GM18499 (cell line): ENCODE measurements at regions not wholly inside any gene's neighbourhood (a gene's known extent, or its start where the extent isn't known, plus 50 kb on each side); places are given as distances from the start of the nearest gene placed in this dataset.

ENCODE experiments used
- ATAC-seq: cut with Tn5 transposase; IDR thresholded peaks from one replicate; pipeline ENCODE4 v1.9.1; 2021; ENCODE audit warnings: moderate number of reproducible peaks; ENCODE audit not compliant: insufficient read depth, unreplicated experiment

DNA sequence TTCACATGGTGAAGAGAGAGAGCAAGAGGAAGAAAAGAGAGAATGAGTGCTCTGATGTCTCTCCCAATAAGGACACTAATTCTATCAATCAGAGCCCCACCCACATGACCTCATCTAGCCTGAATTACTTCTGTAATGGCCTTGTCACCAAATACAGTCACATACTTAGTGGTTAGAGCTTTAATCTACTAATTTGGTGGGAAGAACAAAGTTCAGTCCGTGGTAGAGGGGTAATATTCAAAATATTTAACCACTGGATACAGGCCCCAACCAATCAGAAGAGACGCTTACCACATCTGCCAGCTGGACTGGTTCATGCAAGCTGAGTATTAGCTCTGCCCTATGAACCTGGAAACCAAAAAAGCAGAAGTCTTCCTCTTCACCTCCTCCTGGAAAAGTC is 336.3 kb upstream of the NFE2L3 start:
- no peak for ATAC-seq

DNA sequence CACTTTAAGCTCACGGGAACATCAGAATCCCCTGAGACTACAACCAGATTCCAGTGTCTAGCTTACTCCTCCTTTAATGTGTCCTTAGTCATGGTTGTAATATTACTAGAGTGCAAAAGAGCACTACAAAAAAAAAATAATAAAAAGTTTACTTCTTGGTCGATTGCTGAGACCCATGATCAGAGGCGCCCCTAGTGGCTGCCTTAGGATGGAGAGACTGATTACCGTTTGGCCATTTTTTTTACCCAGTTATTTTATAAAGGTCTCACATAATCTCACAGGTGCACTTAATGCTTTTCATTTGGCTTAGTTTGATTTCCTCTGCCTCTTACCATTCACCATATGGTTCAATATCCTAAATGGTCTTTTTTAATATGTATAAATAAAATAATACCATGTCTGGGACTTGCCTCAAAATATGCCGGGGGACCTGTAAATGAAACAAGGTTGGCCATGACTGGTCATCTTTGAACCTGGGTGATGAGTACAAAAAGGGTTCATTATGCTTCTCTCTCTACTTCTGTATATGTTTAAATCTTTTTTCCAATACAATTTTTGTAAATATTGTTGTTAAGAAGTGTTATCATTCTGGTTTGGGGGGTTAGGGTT is 331.5 kb upstream of the NFE2L3 start:
- ATAC-seq, result no peak

DNA sequence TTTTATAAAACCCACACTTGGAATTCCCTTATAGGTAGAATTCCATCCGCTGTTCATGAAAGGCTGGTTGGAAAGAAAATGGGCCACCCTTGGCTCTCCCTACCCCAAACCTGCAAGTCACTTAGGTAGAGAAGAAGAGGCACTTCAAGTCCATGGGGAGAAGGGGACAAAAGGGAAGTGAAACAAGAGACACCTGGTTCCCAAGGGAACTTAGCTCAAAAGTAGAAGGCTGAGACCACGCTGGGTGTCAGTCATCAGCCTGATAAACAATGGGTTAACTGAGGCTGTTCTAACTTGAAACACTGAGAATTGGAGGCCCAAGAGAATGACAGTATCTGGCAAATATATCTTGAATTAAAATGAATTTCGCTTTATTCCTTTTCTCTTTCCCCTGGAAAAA is 330.8 kb upstream of the NFE2L3 start:
- no peak for ATAC-seq

DNA sequence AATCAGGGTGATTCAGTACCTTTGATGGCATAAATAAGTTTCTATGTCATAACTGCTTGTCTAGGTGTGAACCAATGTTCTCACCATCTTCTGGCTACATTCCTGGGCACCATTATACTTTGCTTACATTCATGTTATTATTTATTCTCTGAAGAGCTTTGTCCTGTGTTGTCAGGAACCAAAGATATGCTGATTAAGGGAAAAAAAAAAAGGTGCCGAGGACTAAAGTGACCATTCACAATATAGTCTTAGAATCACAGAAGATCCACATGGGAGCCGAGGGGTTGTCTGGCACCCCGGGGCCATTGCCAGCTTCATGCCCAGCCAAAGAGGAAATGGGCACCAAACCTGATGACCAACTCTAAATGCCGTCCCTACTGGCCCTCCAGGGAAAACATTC is 329.2 kb upstream of the NFE2L3 start:
- ATAC-seq, result no peak

DNA sequence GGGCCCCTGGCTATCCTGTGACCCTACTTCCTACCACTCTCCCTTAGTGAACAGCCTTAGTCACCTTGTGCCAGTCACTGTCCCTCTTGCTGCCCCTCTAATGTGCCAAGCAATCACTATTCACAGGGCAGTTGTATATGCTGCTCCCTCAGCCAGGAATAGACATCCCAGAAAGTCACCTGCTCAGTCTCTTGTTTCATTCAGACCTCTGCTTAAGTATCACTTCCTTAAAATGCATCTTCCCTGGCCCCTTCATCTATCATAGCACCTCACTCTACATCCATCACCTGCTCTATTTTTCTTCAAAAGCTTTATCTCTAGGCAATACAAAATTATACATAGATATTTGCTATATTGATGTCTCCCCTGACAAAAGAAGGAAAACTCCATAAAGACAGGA is 328.4 kb upstream of the NFE2L3 start:
- ATAC-seq, result no peak

DNA sequence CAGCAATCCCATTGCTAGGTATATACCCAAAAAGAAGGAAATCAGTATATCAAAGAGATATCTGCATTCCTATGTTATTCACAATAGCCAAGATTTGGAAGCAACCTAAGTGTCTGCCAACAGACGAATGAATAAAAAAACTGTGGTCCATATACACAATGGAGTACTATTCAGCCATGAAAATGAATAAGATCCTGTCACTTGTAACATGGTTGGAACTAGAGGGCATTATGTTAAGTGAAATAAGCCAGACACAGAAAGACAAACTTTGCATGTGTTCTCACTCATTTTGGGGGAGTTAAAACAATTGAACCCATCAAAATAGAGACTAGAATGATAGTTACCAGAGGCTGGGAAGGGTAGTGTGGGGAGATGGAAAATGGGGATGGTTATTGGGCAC is 323.5 kb upstream of the NFE2L3 start:
- ATAC-seq, result no peak

DNA sequence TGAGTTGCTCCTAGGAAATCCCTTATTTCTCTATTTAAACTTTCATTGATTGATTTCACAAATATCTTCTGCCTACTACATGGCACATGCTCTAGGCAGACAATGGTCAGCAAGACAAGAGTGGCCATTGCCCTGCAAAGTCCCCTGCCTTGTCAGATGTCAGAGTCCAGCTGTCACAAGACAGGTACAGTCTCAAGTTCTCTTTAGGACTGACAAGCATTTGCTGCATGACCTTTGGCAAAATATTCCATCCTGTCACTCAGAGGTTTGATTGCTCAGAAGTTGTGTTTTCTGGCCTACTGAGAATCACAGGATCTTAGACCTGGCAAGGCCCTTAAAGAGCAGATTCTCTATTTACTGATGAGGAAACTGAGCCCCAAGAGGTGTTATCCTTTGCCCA is 322.3 kb upstream of the NFE2L3 start:
- ATAC-seq, result no peak

DNA sequence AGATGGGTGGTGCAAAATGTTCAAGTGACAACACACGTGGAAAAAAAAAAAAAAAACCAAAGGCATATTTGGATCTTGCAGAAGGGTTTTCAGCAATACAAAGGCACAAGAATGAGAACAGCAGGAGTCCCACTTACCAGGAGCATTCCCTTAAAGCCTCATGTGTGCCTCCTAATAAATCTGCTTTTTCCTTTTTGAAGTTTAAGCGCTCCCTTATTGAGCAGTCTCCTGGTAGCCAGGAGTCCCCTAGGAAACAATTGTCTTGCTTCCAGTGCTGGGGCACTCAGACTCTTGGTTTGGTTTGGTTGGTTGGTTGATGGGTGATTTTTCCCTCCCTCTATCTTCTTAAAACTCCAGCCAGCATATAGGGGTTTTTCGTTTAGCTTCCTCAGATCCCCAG is 321.8 kb upstream of the NFE2L3 start:
- no peak for ATAC-seq

DNA sequence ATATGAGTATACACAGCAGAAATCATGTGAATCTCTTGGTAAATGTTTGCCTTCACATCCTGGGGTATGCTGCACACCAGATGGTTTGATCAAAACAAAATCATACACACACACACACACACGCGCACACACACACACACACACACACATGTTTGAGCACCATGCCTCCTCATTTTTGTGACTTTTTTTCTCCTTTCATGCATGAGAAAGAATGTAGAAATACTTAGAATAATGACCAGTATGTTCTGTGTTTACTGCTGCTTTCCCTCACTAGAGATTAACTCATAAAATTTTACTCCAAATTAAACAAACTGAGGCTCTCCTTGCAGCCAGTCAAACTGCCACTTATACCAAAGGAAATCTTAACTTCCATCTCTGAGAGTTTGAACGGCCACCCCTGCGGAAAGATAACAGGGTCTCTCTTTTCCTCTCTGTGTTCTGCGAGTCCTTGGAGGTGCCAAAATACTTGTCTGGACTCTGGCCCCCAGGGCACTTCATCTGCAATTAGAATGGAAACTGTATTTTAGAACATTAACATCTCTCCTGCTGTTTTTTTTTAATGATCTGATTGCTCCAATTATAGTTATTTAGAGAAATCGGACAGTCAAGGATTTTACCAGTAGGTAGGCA is 320.8 kb upstream of the NFE2L3 start:
- no peak for ATAC-seq

DNA sequence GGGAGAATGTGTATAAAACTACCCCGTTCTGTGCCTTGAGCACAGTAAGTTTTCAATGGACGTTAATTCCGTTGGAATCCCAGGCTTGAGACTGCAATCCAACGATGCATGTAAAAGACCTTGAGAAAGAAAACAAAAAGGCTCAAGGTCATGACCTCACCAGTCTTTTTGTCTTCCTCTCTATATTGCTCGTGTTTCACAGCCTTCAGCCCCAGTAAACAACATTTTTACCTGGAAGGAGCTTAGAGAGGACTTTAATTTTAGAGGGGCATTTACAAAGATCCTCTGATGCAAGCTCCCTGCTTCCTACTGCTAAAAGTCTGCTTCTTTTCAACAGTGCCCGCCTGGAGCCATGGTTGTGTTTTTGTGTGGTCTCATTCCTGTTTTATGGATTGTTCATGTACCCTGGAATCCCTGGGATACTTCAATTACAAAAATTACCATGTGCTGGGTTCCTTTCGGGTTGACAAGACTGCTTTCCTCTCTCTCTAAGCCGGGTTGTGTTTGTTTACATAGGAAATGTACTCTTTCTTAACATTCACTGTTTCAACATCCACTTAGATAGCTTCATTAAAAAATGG is 320.1 kb upstream of the NFE2L3 start:
- ATAC-seq, result no peak

DNA sequence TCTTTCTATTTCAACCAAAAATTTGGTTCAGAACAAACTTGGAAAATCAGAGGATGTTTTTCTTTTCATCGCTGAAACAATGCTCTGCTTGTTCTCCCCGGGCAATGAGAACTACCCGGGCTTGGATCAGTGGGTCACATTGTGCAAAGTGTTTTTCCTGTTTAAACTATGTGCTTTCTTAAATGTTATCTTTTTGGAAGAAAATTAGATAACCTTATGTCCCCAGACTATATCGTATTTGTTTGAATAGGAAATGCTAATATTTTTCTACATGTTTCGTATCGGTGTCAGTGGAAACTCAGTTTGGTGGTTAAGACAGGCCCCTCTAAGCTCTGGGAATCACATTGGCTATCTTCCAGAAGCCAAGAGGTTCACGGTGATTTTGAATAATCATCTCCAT is 319.5 kb upstream of the NFE2L3 start:
- ATAC-seq, result no peak

DNA sequence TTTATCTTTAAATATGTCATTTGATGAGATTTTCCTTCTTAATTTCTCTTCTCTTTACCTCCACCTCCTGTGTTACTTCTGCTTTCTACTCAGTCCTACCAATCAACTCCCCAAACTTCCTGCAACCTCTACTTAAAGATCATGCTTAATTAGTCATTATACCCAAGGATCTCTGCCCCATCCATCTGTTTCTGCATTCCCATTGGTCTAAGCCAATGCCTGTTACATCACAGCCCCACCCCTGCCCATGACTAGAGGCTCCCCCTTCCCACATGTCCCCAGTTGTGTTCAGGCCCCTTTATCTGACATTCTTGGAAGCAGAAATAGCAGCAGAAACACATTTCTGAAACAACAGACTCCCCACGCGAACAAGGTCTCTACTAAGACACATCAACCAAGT is 319.1 kb upstream of the NFE2L3 start:
- no peak for ATAC-seq

DNA sequence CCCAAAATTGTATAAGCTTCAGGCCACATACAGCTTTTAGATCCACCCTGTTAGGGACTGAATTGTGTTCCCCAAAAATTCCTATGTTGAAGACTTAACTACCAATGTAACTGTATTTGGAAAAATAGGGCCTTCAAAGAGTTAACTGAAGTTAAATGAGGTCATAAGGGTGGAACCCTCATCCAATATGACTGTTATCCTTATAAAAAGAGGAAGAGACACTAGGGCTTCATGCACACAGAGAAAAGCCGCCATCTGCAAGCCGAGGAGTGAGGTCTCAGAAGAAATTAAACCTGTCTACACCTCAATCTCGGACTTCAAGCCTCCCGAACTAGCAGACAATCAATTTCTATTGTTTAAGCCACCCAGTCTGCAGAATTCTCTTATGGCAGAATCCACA is 317.9 kb upstream of the NFE2L3 start:
- no peak for ATAC-seq

DNA sequence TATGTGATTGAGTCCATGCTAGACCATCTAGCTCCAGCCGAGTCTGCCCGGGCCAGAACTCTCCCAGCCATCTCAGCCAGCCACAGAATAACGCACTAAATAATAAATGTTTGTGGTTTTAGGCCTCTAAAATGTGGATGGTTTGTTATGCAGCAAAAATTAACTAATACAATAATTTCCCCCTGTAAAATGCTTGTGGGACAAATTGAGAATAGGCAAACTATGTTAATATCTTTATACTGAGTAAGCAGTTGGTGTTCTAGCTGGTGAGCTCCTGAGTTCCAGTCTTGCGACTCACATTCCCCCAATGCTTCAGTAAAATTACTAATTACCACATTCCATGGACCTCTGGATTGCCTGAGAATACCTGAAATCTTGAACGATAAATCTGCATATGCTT is 316.8 kb upstream of the NFE2L3 start:
- ATAC-seq, result no peak

DNA sequence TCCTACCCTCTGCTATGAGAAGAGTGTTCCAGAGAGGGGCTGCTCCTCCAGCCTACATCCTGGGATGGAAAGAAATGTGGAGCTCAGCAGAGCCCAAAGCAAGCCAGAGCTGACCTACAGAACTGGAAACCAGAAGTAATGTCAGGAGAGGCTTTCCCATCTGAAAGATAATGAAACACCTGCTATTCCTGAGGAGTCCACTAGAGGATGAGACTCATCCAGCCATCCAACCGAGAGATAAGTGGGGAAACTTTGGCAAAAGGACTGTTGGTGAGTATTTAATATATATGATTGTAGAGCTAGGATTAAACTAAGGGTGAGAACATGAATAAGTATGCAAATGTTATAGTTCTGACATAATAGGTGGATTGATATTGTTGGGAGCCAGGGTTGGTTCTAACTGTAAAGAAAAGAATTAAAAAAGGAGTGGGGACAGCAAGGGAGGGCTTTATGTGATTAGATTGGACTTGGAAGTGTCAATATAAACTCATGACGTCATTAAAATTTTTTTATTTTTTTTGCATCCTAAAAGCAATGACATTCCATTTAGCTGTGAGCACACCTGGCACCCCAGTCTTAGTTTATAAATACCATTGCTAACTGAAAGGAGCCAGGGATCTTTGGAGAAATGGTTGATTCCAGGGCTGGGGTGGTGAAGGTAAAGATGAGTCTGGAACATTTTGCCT is 312.8 kb upstream of the NFE2L3 start:
- no peak for ATAC-seq

DNA sequence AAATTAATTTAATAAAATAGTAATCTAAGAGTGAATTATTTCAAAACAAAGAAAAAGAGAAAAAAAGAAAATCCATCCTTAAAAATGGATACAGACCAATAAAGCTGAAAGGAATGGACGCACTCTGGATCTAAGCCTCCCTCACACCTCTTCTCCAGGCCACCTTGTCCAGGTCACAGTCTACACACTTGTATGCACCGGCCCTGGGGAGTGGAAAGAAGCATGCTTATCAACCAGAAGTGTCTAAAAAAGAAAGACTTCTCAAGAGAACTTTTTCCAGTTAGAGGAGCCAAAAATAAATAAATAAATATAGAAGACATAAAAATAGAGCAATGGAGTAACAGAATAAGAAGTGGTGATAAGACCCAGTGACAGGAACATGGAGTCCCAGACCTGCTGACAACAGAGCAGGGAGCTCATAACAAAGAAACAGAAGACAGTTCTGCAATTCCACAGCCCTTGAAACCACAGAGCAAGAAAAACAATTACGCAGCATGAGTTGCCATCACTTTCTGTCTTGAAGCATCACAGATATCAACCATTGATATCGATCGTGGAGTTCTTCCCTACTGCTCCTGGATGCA is 311.7 kb upstream of the NFE2L3 start:
- no peak for ATAC-seq

DNA sequence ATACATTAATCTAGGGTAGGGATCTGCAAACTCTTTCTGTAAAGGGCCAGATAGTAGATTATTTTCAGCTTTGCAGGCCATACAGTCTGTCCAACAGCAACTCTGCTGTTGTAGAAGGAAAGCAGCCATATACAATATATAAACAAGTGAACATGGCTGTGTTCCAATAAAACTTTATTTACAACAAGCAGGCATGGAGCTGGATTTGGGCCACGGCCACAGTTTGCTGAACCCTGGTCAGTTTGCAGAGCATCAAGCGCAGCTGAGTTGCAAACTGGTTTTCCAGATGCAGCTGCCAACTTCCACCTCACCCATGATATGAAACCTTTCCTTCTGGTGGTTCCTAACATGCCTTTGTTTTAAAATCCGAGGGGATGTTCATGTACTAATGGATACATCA is 310.4 kb upstream of the NFE2L3 start:
- ATAC-seq, result no peak

DNA sequence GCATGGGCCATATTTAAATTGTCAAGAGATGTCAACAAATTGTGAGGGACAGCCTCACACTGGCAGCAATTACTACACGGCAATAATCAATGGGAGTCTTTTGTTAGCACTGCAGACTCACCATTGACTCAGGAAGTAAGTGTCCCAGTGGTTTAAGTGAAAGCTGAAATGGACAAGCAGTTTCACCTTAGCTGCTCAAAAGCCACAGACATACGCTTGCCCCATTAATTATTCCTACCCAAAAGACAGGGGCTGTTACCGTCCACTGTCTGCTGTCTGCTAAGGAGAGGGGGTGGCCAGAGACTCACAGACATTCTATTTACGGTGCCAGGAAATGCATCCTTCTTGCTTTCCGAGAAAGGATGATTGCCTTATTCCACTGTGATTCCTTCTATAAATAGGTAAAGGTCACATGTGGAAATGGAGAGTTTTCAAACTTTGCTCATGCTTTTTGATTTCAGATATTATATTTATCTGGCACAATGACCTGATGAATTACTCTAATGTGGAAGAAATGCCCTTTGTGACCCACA is 309.7 kb upstream of the NFE2L3 start:
- ATAC-seq, result no peak

DNA sequence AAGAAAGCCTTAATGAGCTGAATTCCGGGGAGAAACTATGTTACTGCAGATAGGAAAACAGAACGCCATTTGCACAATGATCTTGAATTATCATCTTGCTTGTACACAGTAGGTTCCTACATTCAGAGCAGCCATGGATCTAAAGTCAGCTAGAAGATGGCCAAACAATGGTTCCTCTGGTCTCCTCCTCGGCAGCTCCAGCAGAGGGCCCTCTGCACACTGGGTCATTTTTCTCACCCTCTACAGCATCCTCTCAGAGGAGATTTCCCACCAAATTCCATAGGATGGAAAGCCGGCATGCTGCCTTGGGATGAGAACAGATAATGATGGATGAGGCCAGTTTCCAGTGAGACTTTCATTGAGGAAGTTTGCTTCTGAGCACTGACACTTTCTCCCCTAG is 308.5 kb upstream of the NFE2L3 start:
- ATAC-seq, result no peak

DNA sequence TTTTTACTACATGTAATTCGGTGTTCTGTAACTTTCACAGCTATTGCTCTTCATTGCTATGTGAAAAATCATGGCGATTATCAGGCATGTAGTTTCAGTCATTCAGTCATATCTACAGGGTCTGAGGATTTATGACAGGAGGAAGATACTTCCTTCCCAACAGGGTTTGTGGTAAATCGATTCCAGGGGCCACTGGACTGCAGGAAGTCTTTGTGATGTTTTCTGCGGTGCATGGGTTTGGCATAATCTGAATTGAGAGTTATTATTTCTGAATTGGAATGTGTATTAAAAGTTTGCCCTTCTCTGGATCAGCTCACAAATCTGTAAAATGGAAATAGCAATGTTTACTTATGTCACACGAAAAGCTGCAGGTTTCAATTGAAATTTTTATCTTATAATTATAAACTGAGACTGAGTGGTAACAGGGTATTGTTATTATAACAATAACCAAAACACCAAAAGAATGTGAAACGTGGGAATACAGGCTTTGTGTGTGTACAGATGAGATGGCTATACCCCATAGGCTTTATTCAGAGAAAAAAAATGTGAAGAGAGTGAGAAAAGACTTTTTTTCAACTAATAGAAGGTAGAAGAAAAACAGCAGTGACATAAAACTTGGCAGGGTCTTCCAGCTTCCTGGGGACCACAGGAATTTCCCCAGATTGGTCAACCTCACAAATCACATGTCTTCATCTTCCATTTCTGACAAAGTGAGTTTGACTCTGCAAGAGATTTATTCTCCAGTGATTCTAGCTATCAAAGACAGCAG is 307.7 kb upstream of the NFE2L3 start:
- no peak for ATAC-seq
